CD14-positive monocyte (primary cell): ENCODE measurements at regions not wholly inside any gene's neighbourhood (a gene's known extent, or its start where the extent isn't known, plus 50 kb on each side); places are given as distances from the start of the nearest gene placed in this dataset.

Experiments
- DNase-seq, 3 donors: peaks; one replicate each; pipeline ENCODE4 v3.0.0-alpha.2; 2011 to 2022
- H2AFZ ChIP-seq: 2 replicates; pipeline ENCODE4 v1.6.0; 2012; ENCODE audit warnings: mild to moderate bottlenecking, low read depth, low read length, inconsistent platforms; ENCODE audit not compliant: insufficient read depth, poor library complexity, severe bottlenecking
- H3K27ac ChIP-seq, 2 donors: 1 replicate in 1 of 2; 2 replicates in 1 of 2; pipeline ENCODE4 v1.5.1; 2012 to 2013; ENCODE audit warnings: low read length in 2 of 2, control low read depth in 1 of 2, inconsistent platforms in 1 of 2, low read depth in 1 of 2, mild to moderate bottlenecking in 1 of 2
- H3K27me3 ChIP-seq, 2 donors: one replicate each; pipeline versions ENCODE4 v1.6.0 to v1.6.1; 2011 to 2013; ENCODE audit warnings: low read length in 2 of 2; ENCODE audit not compliant: control insufficient read depth in 2 of 2, insufficient read depth in 2 of 2
- H3K36me3 ChIP-seq, 2 donors: replicated peaks in 1 of 2; 1 replicate in 1 of 2; 2 replicates in 1 of 2; pipeline versions ENCODE4 v1.5.1 to v1.6.1; 2012 to 2013; ENCODE audit warnings: low read length in 2 of 2, control low read depth in 1 of 2, inconsistent platforms in 1 of 2, mild to moderate bottlenecking in 1 of 2; ENCODE audit not compliant: insufficient read depth in 2 of 2, control insufficient read depth in 1 of 2
- H3K4me1 ChIP-seq, 2 donors: 1 replicate in 1 of 2; 2 replicates in 1 of 2; pipeline versions ENCODE4 v1.5.1 to v1.6.1; 2012 to 2013; ENCODE audit warnings: low read length in 2 of 2, control low read depth in 1 of 2, inconsistent platforms in 1 of 2, mild to moderate bottlenecking in 1 of 2, moderate library complexity in 1 of 2; ENCODE audit not compliant: insufficient read depth in 2 of 2, control insufficient read depth in 1 of 2
- H3K4me2 ChIP-seq: replicated peaks from 2 replicates; pipeline ENCODE3; 2012; ENCODE audit warnings: low read length, moderate library complexity, mild to moderate bottlenecking; ENCODE audit not compliant: poor library complexity, severe bottlenecking; ENCODE audit errors: extremely low read depth
- H3K4me3 ChIP-seq, 3 experiments: fragments of 200-600 bp in 1 of 3; sonication (generic) in 1 of 3; replicated peaks in 1 of 3; 1 replicate in 2 of 3; 2 replicates in 1 of 3; pipeline ENCODE4 v1.5.1; 2011 to 2013; ENCODE audit warnings: low read length in 3 of 3, mild to moderate bottlenecking in 3 of 3, control low read depth in 2 of 3, low read depth in 2 of 3, inconsistent platforms in 1 of 3, moderate library complexity in 1 of 3
- H3K79me2 ChIP-seq: 2 replicates; pipeline ENCODE4 v1.6.0; 2012; ENCODE audit warnings: mild to moderate bottlenecking, control low read depth, inconsistent platforms, low read length, moderate library complexity; ENCODE audit not compliant: insufficient read depth
- H3K9ac ChIP-seq: 2 replicates; pipeline ENCODE4 v1.6.0; 2017; ENCODE audit warnings: low read length, mild to moderate bottlenecking; ENCODE audit not compliant: insufficient read depth, poor library complexity, severe bottlenecking
- H3K9me3 ChIP-seq, 2 donors: replicated peaks in 1 of 2; 1 replicate in 1 of 2; 2 replicates in 1 of 2; pipeline versions ENCODE4 v1.5.1 to v1.6.1; 2012 to 2013; ENCODE audit warnings: low read length in 2 of 2, control low read depth in 1 of 2; ENCODE audit not compliant: control insufficient read depth in 1 of 2, insufficient read depth in 1 of 2
- H4K20me1 ChIP-seq: 2 replicates; pipeline ENCODE4 v1.6.0; 2012; ENCODE audit warnings: mild to moderate bottlenecking, low read length, control low read depth, moderate library complexity; ENCODE audit not compliant: insufficient read depth
- H3K27ac Mint-ChIP-seq, 7 donors: one replicate each; pipeline ENCODE4 v1.8.0; 2020; ENCODE audit warnings: mild to moderate bottlenecking in 7 of 7, mixed read lengths in 7 of 7, moderate library complexity in 6 of 7, inconsistent platforms in 2 of 7
- H3K27me3 Mint-ChIP-seq, 3 donors: one replicate each; pipeline ENCODE4 v1.8.0; 2021 to 2022; ENCODE audit warnings: low read depth in 3 of 3, mild to moderate bottlenecking in 3 of 3, mixed read lengths in 3 of 3, moderate library complexity in 3 of 3, inconsistent platforms in 1 of 3
- H3K36me3 Mint-ChIP-seq, 2 donors: one replicate each; pipeline ENCODE4 v1.8.0; 2020; ENCODE audit warnings: mixed read lengths in 2 of 2, inconsistent platforms in 1 of 2, mild to moderate bottlenecking in 1 of 2
- H3K4me1 Mint-ChIP-seq: one replicate; pipeline ENCODE4 v1.8.0; 2020; ENCODE audit warnings: mild to moderate bottlenecking, mixed read lengths
- H3K4me3 Mint-ChIP-seq, 2 donors: one replicate each; pipeline ENCODE4 v1.8.0; 2020; ENCODE audit warnings: mild to moderate bottlenecking in 2 of 2, mixed read lengths in 2 of 2, moderate library complexity in 1 of 2
- H3K9me3 Mint-ChIP-seq, 7 donors: one replicate each; pipeline ENCODE4 v1.8.0; 2020 to 2022; ENCODE audit warnings: mixed read lengths in 7 of 7, mild to moderate bottlenecking in 6 of 7, moderate library complexity in 6 of 7, inconsistent platforms in 2 of 7
- CTCF ChIP-seq: fragments of 200-600 bp; IDR thresholded peaks from one replicate; pipeline ENCODE4 v1.8.0; 2022; ENCODE audit warnings: antibody characterized with exemption, mild to moderate bottlenecking
- WGBS: methylation state at CpG from one replicate; pipeline ENCODE4 v1.1.5; 2013; ENCODE audit warnings: missing lambda C conversion rate; ENCODE audit not compliant: insufficient coverage; 5-methylcytosine and 5-hydroxymethylcytosine counted together
- intact Hi-C, 2 donors: fragments of 100-400 bp; cut with micrococcal nuclease; formaldehyde crosslinking; loops; one replicate each; pipeline versions ENCODE4 v1.15.0 to v1.15.1; 2023

GRCh38 chr5:116746668-116747067 lies 172.0 kb upstream of the SEMA6A start:
- no peak overlapping the region for H3K4me3 ChIP-seq
- no peak overlapping the region for H3K9ac ChIP-seq
- TF ChIP-seq CTCF = no peak
- Mint-ChIP-seq H3K9me3 (peaks cover 0 to 12% (median 7%) of the 10 kb centered on the region in 7 donors), H3K36me3 (no peaks in the 10 kb centered on the region), H3K27me3 (no peaks in the 10 kb centered on the region), H3K4me3 (no peak overlapping the region), H3K4me1 (no peaks in the 10 kb centered on the region), H3K27ac (no peak overlapping the region)
- no peaks in the 10 kb centered on the region for H4K20me1 ChIP-seq
- no peaks in the 10 kb centered on the region for H3K79me2 ChIP-seq
- intact Hi-C loops = no loop called here
- H3K9me3 ChIP-seq = peaks cover 5% of the 10 kb centered on the region in 2 donors
- H2AFZ ChIP-seq = no peak overlapping the region
- no peak overlapping the region for H3K27ac ChIP-seq
- H3K4me1 ChIP-seq = no peaks in the 10 kb centered on the region
- H3K36me3 ChIP-seq = no peaks in the 10 kb centered on the region
- no peaks in the 10 kb centered on the region for H3K27me3 ChIP-seq
- DNase-seq = no peak
- WGBS = no CpG with 5 or more reads among the region's 3 CpGs
- H3K4me2 ChIP-seq = no peak overlapping the region

- Mint-ChIP-seq H3K9me3 (peaks cover 0 to 22% (median 5%) of the 10 kb centered on the region in 7 donors), H3K36me3 (no peaks in the 10 kb centered on the region), H3K4me3 (no peak overlapping the region), H3K27me3 (no peaks in the 10 kb centered on the region), H3K4me1 (no peaks in the 10 kb centered on the region), H3K27ac (no peak overlapping the region)
- Histone ChIP-seq H3K4me1 (no peaks in the 10 kb centered on the region), H3K36me3 (no peaks in the 10 kb centered on the region), H3K4me3 (no peak overlapping the region), H4K20me1 (no peaks in the 10 kb centered on the region), H3K27me3 (no peaks in the 10 kb centered on the region), H2AFZ (no peak overlapping the region), H3K9ac (no peak overlapping the region), H3K9me3 (peaks cover 5 to 9% of the 10 kb centered on the region in 2 donors), H3K27ac (no peak overlapping the region), H3K4me2 (no peak overlapping the region), H3K79me2 (no peaks in the 10 kb centered on the region)
- 89% methylated on average over 1 of the region's 1 CpG for WGBS
- no peak for DNase-seq
- intact Hi-C loops = no loop called here
- TF ChIP-seq CTCF = no peak
Observed at GRCh38 chr5:116740771-116741170, 166.1 kb upstream of the SEMA6A start.
